ENCODE measurements at regions not wholly inside any gene's neighbourhood (a gene's known extent, or its start where the extent isn't known, plus 50 kb on each side); places are given as distances from the start of the nearest gene placed in this dataset.

GRCh38 chr4:127558489-127559407, 74.0 kb upstream of the INTU start:
- H3K27me3 ChIP-seq (ENCODE audit: control insufficient read depth in 1 of 2, insufficient read depth in 2 of 2, low read length in 2 of 2), result no peaks in the 10 kb centered on the region; a peak in 1 of 5 replicates
- FAIRE-seq, result no peak
- no peak; the same call in 2 of the 3 replicates for ATAC-seq
- H3K27ac ChIP-seq (ENCODE audit: extremely low read length, insufficient read depth, low read length), result no peak overlapping the region
- intact Hi-C loops (cut with micrococcal nuclease; ENCODE audit: unreplicated experiment) (no loop called here), in situ Hi-C loops (cut with HindIII; ENCODE audit: extremely low pct_ligation_motif_present, low pct_unique_long_range_greater_than_20kb) (no loop called here)
- H3K4me2 ChIP-seq (ENCODE audit: low read depth, low read length), result no peak overlapping the region
- H4K20me1 ChIP-seq (ENCODE audit: insufficient read depth, low read length), result no peaks in the 10 kb centered on the region
- no TSS peak for BruUV-seq (replicated peaks)
- no peak for DNase-seq (ENCODE audit: low spot score)
- TF ChIP-seq ZNF263 (CRISPR knock-in tag; IDR thresholded peaks at IDR 0.05) (no peak), HMGA1 (CRISPR knock-in tag; conservative IDR thresholded peaks at IDR 0.05) (no peak), ZNF781 (CRISPR knock-in tag; IDR thresholded peaks at IDR 0.05; ENCODE audit: borderline replicate concordance, not compliant biosample characterization) (no peak), REXO4 (CRISPR knock-in tag; IDR thresholded peaks at IDR 0.05; ENCODE audit: borderline replicate concordance) (no peak), REL (CRISPR knock-in tag; conservative IDR thresholded peaks at IDR 0.05) (no peak), NFE2L2 (IDR thresholded peaks at IDR 0.05; ENCODE audit: low read length) (no peak), IKZF4 (CRISPR knock-in tag; IDR thresholded peaks at IDR 0.05; ENCODE audit: borderline replicate concordance, low read depth, not compliant biosample characterization) (no peak), MNT (IDR thresholded peaks at IDR 0.05) (no peak), ZBTB34 (CRISPR knock-in tag; IDR thresholded peaks at IDR 0.05) (no peak), RBAK (CRISPR knock-in tag; IDR thresholded peaks at IDR 0.05) (no peak)
- no peak overlapping the region for H3K9ac ChIP-seq (ENCODE audit: insufficient read depth, low read depth, low read length)
- H3K4me3 ChIP-seq (replicated peaks in 1 of 3; ENCODE audit: insufficient read depth in 1 of 3, low read depth in 2 of 3, low read length in 3 of 3), result no peak overlapping the region
- ChIA-PET POLR2A (no interaction called here), CTCF (ENCODE audit: low intra/inter-chr PET ratio, low total read pairs) (no interaction called here)
- H3K36me3 ChIP-seq (replicated peaks in 1 of 2; ENCODE audit: control insufficient read depth in 1 of 2, insufficient read depth in 2 of 2, low read length in 2 of 2), result no peaks in the 10 kb centered on the region
- no peaks in the 10 kb centered on the region for H3K79me2 ChIP-seq (ENCODE audit: insufficient read depth, low read length)
- H2AFZ ChIP-seq (ENCODE audit: low read length), result no peak overlapping the region
- no peaks in the 10 kb centered on the region for H3K4me1 ChIP-seq (ENCODE audit: insufficient read depth, low read length)
- no peaks in the 10 kb centered on the region for H3K9me3 ChIP-seq (ENCODE audit: low read length)
- WGBS (ENCODE audit: low lambda C conversion rate), result 0% methylated on average over 1 of the region's 4 CpGs
